NCI-H1930 (cell line): ENCODE measurements at regions not wholly inside any gene's neighbourhood (a gene's known extent, or its start where the extent isn't known, plus 50 kb on each side); places are given as distances from the start of the nearest gene placed in this dataset.

Experiments used
- DNase-seq, 2 experiments: peaks; one replicate each; lab custom pipeline; 2025; lab: John Stamatoyannopoulos, UW

DNA sequence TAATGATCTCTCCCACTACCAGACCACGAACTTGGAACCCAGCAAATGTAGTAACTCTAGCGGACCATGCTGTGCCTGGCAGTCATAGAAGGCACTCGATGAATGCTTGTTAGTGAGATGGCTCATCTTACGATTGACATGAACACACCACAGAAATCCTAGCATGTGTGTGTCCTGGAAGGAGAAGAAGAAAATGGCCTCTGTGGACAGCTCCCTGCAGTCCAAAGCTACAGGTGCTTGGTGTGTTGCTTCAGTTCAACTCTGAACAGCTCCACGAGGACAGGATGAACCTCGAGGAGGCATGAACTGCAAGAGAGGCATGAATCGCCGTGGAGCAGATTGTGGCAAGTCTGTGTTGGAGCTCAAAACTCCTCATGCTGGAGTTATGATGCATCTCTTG, 93.5 kb downstream of the KLF6 start:
- no peak for DNase-seq

DNA sequence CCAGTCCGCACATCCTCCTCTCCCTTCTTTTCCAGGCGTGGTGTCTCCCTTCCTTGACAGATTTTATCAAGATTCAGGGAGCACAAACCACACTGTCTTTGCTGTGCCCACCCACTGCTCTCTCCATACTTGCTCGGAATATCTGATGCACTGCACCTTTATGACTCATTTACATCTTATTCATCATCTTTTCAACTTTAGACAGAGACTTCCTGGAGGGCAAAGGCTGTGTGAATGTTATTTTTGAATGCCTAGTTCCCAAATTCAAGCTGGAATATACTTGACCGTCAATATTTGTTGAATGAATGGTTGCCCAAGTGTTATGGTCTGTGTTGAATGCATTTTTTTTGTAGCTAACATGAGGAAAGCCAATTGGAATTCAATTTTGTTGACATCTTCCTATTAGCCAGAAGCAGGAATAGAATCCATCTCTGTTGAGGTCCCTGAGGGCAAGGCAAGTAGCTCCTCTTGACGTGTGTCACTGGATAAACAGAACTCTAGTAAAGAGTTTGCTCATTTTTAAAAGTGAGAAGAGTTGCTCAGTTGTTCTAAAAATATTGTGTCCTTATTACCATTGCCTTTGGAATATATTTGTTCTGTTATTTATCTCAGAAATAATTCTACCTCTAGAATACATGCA, 95.0 kb downstream of the KLF6 start:
- no peak for DNase-seq

DNA sequence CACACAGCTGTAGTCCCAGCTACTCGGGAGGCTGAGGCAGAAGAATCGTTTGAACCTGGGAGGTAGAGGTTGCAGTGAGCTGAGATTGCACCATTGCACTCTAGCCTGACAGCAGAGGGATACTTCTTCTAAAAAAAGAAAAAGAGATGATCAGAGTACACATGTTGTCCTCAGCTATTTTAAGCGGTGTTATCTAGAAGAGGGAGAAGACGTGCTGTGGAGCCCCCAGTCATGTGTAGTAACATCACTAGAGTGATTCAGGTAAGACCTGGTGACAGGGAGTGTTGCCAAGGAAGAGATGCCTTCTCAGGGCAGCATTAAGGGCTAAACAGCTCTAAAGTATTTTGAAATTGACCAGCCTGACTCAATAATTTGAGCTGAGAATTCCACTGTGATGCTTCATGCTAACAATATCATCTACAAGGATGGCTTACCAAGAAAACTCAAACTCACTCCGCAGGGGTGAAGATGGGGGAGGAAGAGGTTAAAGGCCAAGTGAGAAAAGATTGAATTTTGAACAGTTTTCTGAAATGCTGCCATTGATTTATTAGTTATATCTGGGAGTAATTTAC, 97.4 kb downstream of the KLF6 start:
- DNase-seq = no peak

DNA sequence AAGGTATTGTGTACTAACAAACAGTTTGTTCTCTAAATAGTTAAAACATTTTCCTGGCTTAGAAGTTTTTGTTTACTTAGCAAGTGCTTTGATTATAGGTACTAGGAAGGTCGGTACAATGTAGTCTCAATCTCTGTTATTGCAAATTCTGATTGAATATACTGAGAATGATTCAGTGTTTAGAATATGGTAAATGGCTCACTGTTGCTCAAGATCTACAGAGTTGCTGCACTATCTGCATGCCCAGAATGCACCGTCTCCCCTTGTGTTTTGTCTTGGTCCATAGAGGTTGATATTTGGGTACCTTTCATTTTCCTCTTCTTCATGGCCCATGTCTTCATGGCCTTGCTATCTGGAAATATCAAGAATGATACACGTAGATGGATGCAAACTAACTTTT, 99.6 kb downstream of the KLF6 start:
- no peak for DNase-seq

DNA sequence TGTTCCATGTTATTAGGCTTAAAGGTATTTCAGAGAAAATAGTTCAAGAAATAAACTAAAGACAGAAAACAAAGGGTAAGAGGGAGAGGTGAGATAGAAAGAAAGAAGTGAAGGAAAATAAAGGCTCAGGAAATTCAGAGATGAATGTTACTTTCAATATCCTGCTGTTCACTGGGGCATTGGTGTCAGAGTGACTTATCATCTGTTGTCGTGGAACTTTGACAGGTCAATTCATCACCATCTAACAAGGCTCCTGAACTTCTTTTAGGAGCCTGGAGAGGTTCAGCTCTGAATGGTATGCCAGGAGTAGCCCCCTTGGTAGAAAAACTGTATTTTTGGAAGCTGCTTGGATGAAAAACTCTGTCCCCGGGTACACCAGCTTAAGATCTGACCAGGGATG, 100.1 kb downstream of the KLF6 start:
- no peak for DNase-seq

DNA sequence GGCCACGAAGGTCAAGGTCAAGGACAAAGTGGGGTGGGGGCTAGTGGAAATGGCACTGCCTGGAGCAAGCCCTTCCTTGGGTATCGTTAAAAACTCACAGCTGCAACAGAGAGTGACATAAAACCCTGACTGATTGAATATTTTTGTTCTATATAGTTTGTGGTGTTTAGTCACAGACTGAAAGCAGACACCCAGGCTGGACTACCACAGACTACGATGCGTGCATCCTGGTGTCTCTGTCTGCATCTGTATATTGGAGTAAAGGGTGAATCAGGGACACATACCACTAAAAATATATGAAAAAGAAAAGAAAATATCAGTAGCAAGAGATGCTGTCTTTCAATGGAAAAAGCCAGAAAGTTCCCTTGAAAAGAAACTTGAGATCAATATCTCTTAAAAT, 101.4 kb downstream of the KLF6 start:
- no peak for DNase-seq

DNA sequence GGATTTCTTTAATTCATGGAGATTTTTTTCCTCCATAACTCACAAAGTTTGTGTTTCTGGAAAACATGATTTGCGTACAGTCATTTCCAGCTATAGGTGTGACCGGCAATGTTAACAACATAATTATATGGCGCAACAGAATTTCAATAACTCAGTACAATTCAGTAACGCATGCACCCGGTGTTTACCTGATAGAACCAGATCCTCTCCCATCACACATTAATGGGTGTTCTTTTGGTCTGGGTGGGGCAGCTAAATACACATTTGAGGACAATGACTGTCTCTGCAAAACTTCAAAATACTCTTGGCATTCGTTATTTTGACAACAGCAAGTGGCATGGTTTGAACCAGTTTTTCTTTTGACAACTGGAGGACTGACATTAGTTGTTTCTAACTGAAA, 102.3 kb downstream of the KLF6 start:
- DNase-seq = no peak

DNA sequence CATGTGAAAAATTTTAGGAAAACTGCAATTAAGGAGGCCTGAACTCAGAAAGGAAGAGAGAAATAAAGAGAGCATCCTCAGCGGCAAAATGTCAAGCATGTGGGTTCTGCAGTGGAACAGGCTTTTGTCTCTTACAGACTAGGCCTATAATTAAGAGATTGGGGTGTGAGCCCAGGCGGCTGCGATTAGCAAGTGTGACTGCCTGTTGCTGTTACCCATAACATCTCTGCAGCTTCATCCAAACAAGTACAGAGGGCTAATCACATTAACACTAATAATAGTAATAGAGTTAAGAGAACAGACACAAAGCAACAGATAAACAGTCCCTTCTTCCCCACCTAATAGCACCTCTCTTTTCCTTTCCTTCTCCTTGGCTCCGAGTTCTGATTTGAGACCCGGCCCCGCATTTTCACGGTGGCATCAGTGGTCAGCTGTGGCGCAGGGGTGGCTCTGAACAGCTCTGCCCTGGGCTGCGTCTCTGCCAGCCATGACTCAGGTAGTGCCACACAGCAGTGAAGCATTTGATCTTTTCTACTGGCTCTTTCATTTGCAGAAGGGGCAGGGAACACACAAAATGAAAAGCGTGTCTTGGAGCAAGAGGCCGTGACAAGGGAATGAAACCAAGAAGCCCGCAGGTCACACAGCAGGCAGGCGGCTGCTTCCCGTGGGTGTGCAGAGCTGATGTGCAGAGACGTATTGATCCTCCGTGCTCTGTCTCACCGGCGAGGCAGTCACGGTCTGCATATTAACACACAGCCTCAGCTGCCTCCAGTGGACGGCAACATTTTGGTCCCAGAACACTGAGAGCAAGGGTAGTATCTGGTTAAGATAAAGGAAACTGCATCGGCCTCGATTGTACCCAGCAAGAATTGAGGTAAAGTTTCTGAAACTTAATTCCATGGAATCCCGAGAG, 103.1 kb downstream of the KLF6 start:
- no peak for DNase-seq

- no peak for DNase-seq
These were observed 104.9 kb downstream of the KLF6 start for GRCh38 chr10:3679950-3680629.

DNA sequence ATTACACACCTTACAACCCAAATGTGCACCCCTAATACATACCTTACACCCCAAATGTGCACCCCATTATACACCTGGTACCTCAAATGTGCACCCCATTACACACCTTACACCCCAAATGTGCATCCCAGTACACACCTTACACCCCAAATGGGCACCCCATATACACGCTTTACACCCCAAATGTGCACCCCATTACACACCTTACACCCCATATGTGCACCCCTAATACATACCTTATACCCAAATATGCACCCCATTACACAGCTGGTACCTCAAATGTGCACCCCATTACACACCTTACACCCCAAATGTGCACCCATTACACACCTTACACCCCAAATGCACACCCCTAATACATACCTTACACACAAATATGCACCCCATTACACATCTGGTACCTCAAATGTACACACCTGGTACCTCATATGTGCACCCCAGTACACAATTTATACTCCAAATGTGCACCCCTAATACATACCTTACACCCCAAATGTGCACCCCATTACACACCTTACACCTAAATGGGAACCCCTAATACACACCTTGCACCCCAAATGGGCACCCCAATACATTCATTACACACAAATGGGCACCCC, 106.3 kb downstream of the KLF6 start:
- no peak for DNase-seq

DNA sequence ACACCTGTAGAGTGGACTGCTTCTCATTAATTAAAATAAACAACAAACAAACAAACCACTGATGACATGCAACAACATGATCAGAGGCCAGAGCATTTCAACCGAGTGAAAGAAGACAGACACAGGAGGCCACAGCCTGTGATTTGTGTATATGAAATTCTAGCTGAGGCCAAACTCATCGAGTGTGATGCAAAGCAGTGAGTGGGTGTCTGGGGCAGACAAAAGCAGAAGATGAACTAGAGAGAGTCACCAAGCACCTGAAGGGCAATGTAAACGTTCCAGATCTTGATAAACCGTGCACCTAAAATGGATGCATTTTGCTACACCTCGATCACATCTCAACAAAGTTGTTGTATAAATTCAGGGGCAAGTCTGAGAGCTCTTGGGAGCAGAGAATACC, 108.4 kb downstream of the KLF6 start:
- no peak for DNase-seq

GRCh38 chr10:3672220-3672619, 112.8 kb downstream of the KLF6 start:
- no peak for DNase-seq

- DNase-seq = no peak
These were observed 113.5 kb downstream of the KLF6 start for GRCh38 chr10:3671386-3671955.

DNA sequence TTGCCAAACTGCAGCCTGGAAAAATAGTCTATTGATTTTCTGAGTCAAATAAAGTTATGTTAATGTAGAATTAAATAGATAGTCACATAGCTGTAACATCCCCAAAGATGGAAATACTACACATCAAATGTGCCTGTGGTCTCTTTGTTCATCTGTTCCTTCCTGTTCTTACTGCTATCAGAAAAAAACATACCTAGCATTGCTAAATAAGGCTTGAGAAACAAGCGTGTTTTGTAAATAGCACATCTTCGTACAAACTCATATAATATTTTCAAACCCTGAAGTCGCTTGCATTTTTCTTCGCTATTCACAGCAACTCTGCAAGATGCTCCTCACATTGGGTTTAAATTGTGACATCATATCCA, 116.1 kb downstream of the KLF6 start:
- DNase-seq = no peak

- no peak for DNase-seq
These were observed 116.6 kb downstream of the KLF6 start for GRCh38 chr10:3668276-3668965.

DNA sequence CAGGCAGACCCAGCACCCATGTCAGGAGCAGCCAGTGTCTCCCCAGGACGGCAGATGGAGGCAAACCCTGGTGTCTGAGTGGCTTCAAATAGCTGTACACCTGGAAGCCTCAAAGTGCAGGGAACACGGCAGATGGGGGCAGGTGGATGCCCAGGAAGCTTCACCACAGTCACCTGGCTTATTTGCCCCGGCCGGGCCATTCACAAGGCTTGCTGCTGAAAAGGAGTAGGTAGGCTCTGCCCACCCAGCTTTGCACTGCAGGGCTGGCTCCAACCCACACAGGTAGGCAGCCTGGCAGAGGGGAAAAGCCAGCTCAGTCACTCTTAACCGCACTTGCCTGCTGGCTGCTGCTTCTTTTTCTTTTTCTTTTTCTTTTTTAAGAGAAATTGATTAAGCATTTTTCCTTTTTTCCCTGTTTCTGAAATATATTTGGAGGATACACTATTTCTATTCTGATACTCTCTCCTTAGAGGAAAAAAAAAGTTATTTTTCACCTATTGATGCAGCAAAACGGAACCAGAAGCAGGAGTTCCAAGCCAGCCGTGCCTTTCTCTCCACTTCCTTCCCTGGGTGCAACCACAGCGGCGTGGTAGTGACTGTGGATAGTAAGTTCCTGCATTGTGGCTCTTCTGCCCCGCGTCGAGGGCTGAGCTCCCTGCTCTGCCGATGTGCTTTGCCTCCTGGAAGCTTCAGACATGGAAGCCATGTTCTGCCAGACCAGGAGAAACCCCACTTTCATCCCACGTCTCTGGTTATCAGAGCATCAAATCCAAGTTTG, 118.3 kb downstream of the KLF6 start:
- DNase-seq = no peak

- DNase-seq = no peak
These were observed 119.6 kb downstream of the KLF6 start for GRCh38 chr10:3665316-3665908.

DNA sequence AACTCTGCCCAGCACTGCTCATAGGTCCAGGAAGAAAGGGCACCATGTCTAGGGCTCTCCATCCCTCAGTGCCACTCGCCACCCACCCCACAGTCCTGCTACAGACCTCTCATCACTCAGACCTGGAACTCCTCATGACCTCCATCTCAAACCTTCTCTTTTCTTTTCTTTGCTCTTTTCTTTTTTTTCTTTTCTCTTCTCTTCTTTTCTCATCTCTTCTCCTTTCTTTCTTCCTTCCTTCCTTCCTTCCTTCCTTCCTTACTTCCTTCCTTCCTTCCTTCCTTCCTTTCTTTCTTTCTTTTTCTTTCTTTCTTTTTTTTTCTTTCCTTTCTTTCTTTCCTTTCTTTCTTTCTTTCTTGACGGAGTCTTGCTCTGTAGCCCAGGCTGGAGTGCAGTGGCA, 122.2 kb downstream of the KLF6 start:
- no peak for DNase-seq

DNA sequence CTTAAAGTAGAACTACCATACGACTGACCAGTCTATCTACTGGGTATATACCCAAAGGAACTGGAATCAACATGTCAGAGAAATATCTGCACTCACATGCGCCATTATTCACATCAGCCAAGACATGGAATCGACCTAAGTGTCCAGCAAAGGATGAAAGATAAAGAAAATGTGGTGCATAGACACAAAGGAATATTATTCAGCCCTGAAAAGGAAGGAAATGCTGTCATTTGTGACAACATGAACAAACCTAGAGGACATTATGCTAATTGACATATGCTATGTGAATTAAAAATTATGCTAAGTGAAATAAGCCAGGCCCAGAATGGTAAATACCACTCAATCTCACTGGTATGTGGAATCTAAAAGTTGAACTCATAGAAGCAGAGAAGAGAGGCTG, 123.7 kb downstream of the KLF6 start:
- no peak for DNase-seq

- no peak for DNase-seq
These were observed 124.3 kb downstream of the KLF6 start for GRCh38 chr10:3660753-3661152.
